ENCODE measurements at regions not wholly inside any gene's neighbourhood (a gene's known extent, or its start where the extent isn't known, plus 50 kb on each side); places are given as distances from the start of the nearest gene placed in this dataset.

- intact Hi-C loops (cut with DNase I; ENCODE audit: low total_unique reads): no loop called here
- TF ChIP-seq CTCF (IDR thresholded peaks at IDR 0.05) (no peak), POLR2A (IDR thresholded peaks at IDR 0.05) (no peak)
- no peak for DNase-seq (ENCODE audit: low spot score in 2 of 2)
- 39 to 86% methylated on average over 1 of the region's 1 CpG for WGBS, 2 donors
- H3K4me3 ChIP-seq (ENCODE audit: low read depth, poor library complexity, severe bottlenecking): no peak overlapping the region
These were observed 54.6 kb downstream of the ARL4A start for GRCh38 chr7:12741951-12742575.

GRCh38 chr7:12746211-12746610 lies 58.8 kb downstream of the ARL4A start:
- intact Hi-C loops (cut with DNase I; ENCODE audit: low total_unique reads): no loop called here
- TF ChIP-seq POLR2A (IDR thresholded peaks at IDR 0.05): no peak
- TF ChIP-seq CTCF (IDR thresholded peaks at IDR 0.05): no peak
- WGBS, 2 donors: 47 to 57% methylated on average over 1 of the region's 1 CpG
- no peak for DNase-seq (ENCODE audit: low spot score in 2 of 2)
- H3K4me3 ChIP-seq (ENCODE audit: low read depth, poor library complexity, severe bottlenecking): no peak overlapping the region

- intact Hi-C loops (cut with DNase I; ENCODE audit: low total_unique reads): no loop called here
- DNase-seq (ENCODE audit: low spot score in 2 of 2): no peak
- 93 to 94% methylated on average over 10 of the region's 10 CpGs for WGBS, 2 donors
- TF ChIP-seq CTCF (IDR thresholded peaks at IDR 0.05) (no peak), POLR2A (IDR thresholded peaks at IDR 0.05) (no peak)
- no peak overlapping the region for H3K4me3 ChIP-seq (ENCODE audit: low read depth, poor library complexity, severe bottlenecking)
These were observed 60.4 kb downstream of the ARL4A start for GRCh38 chr7:12747687-12748306.

- intact Hi-C loops (cut with DNase I; ENCODE audit: low total_unique reads): no loop called here
- WGBS, 2 donors: 76 to 79% methylated on average over 3 of the region's 3 CpGs
- no peak overlapping the region for H3K4me3 ChIP-seq (ENCODE audit: low read depth, poor library complexity, severe bottlenecking)
- DNase-seq (ENCODE audit: low spot score in 2 of 2): no peak
- TF ChIP-seq POLR2A (IDR thresholded peaks at IDR 0.05): no peak
- no peak for TF ChIP-seq CTCF (IDR thresholded peaks at IDR 0.05)
These were observed 61.6 kb downstream of the ARL4A start for GRCh38 chr7:12749069-12749468.

- TF ChIP-seq CTCF (IDR thresholded peaks at IDR 0.05) (no peak), POLR2A (IDR thresholded peaks at IDR 0.05) (no peak)
- no peak overlapping the region for H3K4me3 ChIP-seq (ENCODE audit: low read depth, poor library complexity, severe bottlenecking)
- no peak for DNase-seq (ENCODE audit: low spot score in 2 of 2)
- intact Hi-C loops (cut with DNase I; ENCODE audit: low total_unique reads): no loop called here
- 98 to 100% methylated on average over 2 of the region's 2 CpGs for WGBS, 2 donors
These were observed 62.3 kb downstream of the ARL4A start for GRCh38 chr7:12749746-12750145.

- intact Hi-C loops (cut with DNase I; ENCODE audit: low total_unique reads): no loop called here
- DNase-seq (ENCODE audit: low spot score in 2 of 2): no peak
- TF ChIP-seq POLR2A (IDR thresholded peaks at IDR 0.05) (no peak), CTCF (IDR thresholded peaks at IDR 0.05) (no peak)
- 91 to 94% methylated on average over 3 of the region's 3 CpGs for WGBS, 2 donors
- H3K4me3 ChIP-seq (ENCODE audit: low read depth, poor library complexity, severe bottlenecking): no peak overlapping the region
These were observed 64.3 kb downstream of the ARL4A start for GRCh38 chr7:12751764-12752163.
